K562 (cell line): ENCODE measurements at regions not wholly inside any gene's neighbourhood (a gene's known extent, or its start where the extent isn't known, plus 50 kb on each side); places are given as distances from the start of the nearest gene placed in this dataset.

Experiments
- ASH1L ChIP-seq: fragments of 450-650 bp; IDR thresholded peaks from 2 replicates; pipeline ENCODE4 v1.6.1; 2018; ENCODE audit warnings: borderline replicate concordance, mild to moderate bottlenecking, low read depth; ENCODE audit not compliant: partially characterized antibody
- BMI1 ChIP-seq: fragments of 150-350 bp; IDR thresholded peaks from 2 replicates; pipeline ENCODE4 v1.6.1; 2014; ENCODE audit warnings: low read length
- CBX1 ChIP-seq: sonication (generic); IDR thresholded peaks from 2 replicates; pipeline ENCODE4 v1.6.1; 2016; ENCODE audit warnings: antibody characterized with exemption, low read depth, mild to moderate bottlenecking
- CHD1 ChIP-seq: fragments of 200-600 bp; sonication (generic); IDR thresholded peaks from one replicate; pipeline ENCODE4 v1.6.1; 2012; ENCODE audit warnings: mild to moderate bottlenecking, moderate library complexity, low read length, inconsistent platforms
- CHD2 ChIP-seq: IDR thresholded peaks from 2 replicates; pipeline ENCODE4 v1.6.1; 2011; ENCODE audit warnings: low read depth, low read length
- CTBP1 ChIP-seq: fragments of 450-650 bp; IDR thresholded peaks from 2 replicates; pipeline ENCODE4 v1.6.1; 2016; ENCODE audit warnings: borderline replicate concordance
- ERF ChIP-seq: fragments of 450-650 bp; formaldehyde crosslinking; IDR thresholded peaks from 2 replicates; pipeline ENCODE4 v1.4.0; 2020; ENCODE audit warnings: mild to moderate bottlenecking, mixed read lengths
- GABPA ChIP-seq: fragments of 200-800 bp; sonication (Bioruptor generic); conservative IDR thresholded peaks from 2 replicates; pipeline ENCODE4 v1.6.1; 2016; ENCODE audit warnings: low read depth, missing genetic modification characterization, missing compliant biosample characterization
- HNRNPH1 ChIP-seq: fragments of 200-400 bp; formaldehyde crosslinking; optimal IDR thresholded peaks from 2 replicates; pipeline ENCODE3; 2017; ENCODE audit warnings: low read depth, mild to moderate bottlenecking, low read length, moderate library complexity
- L3MBTL2 ChIP-seq: fragments of 450-650 bp; IDR thresholded peaks from 2 replicates; pipeline ENCODE4 v1.6.1; 2016; ENCODE audit warnings: mild to moderate bottlenecking, moderate library complexity
- MAFF ChIP-seq: IDR thresholded peaks from 2 replicates; pipeline ENCODE4 v1.6.1; 2012; ENCODE audit warnings: low read length, improper control_type of control experiment
- MAZ ChIP-seq, 2 experiments: fragments of 450-650 bp in 1 of 2; sonication (generic) in 1 of 2; formaldehyde crosslinking; IDR thresholded peaks in 1 of 2; conservative IDR thresholded peaks in 1 of 2; 2 replicates each; pipeline versions ENCODE4 v1.4.0 to v1.5.0; 2020; ENCODE audit warnings: mild to moderate bottlenecking in 1 of 2, missing genetic modification reagents in 1 of 2
- POLR2G ChIP-seq: fragments of 200-400 bp; formaldehyde crosslinking; IDR thresholded peaks from 2 replicates; pipeline ENCODE4 v1.6.1; 2017; ENCODE audit warnings: low read depth, mild to moderate bottlenecking, antibody characterized with exemption, low read length, moderate library complexity
- PPARD ChIP-seq: fragments of 250-450 bp; sonication (Bioruptor Pico); IDR thresholded peaks from 2 replicates; pipeline ENCODE4 v1.8.0; 2022; ENCODE audit warnings: inconsistent platforms, mild to moderate bottlenecking, moderate library complexity
- TAF15 ChIP-seq: fragments of 200-400 bp; formaldehyde crosslinking; IDR thresholded peaks from 2 replicates; pipeline ENCODE4 v1.6.1; 2017; ENCODE audit warnings: mild to moderate bottlenecking, low read depth, low read length, moderate library complexity
- ZNF24 ChIP-seq: fragments of 450-650 bp; IDR thresholded peaks from 2 replicates; pipeline ENCODE4 v1.6.1; 2016
- ZNF444 ChIP-seq: fragments of 250-450 bp; sonication (Bioruptor Pico); IDR thresholded peaks from 2 replicates; pipeline ENCODE4 v1.4.0; 2020; ENCODE audit warnings: mild to moderate bottlenecking, moderate library complexity
- ZNF75A ChIP-seq: fragments of 450-650 bp; formaldehyde crosslinking; IDR thresholded peaks from 2 replicates; pipeline ENCODE4 v1.4.0; 2020; ENCODE audit warnings: mild to moderate bottlenecking
- TF ChIP-seq, protein P1 (sequence below), 2 experiments: fragments of 450-650 bp; conservative IDR thresholded peaks; 2 replicates each; pipeline ENCODE4 v1.6.1; 2017; ENCODE audit warnings: mild to moderate bottlenecking in 2 of 2, moderate library complexity in 2 of 2
- TF ChIP-seq, protein P2 (sequence below): sonication (generic); formaldehyde crosslinking; IDR thresholded peaks from 2 replicates; pipeline ENCODE4 v1.5.0; 2020; ENCODE audit warnings: missing genetic modification reagents
- TF ChIP-seq, protein P3 (sequence below): fragments of 450-650 bp; IDR thresholded peaks from 2 replicates; pipeline ENCODE4 v1.6.1; 2016; ENCODE audit warnings: missing biosample characterization, missing genetic modification characterization
- TF ChIP-seq, protein P4 (sequence below): fragments of 200-400 bp; formaldehyde crosslinking; IDR thresholded peaks from 2 replicates; pipeline ENCODE4 v1.6.1; 2017; ENCODE audit warnings: mild to moderate bottlenecking, low read depth, low read length, moderate library complexity

DNA sequence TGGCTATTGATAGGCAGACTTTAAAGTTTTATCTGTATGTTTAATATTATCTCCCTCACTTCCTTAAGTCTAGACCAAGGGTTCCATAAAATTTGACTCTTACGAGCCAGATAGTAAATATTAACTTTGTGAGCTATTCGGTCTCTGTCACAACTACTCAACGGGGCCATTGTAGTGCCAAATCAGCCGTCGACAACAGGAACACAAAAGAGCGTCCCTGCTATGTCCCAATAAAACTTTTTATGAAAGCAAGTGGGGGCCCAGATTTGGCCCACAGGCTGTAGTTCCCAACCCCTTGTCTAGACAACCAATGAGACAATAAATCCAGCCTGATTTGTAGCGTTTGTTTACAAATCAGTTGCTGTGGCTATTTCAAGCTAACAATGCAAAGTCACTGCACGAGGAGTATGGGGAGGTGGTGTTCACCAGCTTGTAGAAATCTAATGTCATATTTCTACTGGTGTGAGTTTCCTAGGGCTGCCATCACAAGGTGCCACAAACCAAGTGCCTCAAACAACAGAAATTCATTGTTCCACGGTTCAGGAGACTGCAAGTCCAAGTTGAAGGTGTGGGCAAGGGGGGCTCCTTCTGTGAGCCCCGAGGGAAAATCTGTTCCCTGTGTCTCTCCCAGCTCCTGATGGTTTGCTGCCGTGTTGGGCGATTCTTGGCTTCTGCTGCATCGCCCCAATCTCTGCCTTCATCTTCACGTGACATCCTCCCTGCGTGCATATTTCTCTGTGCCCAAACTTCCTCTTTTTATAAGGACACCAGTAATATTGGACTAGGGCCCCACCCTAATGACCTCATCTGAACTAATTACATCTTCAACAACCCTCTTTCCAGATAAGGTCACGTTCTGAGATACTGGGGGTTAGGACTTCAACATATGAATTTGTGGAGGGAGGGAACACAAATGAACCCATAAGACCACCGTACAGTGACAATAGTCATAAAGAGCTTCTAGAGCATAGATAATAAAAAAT, 356.0 kb upstream of the JARID2 start (continued):
- TF ChIP-seq, protein P1, sequence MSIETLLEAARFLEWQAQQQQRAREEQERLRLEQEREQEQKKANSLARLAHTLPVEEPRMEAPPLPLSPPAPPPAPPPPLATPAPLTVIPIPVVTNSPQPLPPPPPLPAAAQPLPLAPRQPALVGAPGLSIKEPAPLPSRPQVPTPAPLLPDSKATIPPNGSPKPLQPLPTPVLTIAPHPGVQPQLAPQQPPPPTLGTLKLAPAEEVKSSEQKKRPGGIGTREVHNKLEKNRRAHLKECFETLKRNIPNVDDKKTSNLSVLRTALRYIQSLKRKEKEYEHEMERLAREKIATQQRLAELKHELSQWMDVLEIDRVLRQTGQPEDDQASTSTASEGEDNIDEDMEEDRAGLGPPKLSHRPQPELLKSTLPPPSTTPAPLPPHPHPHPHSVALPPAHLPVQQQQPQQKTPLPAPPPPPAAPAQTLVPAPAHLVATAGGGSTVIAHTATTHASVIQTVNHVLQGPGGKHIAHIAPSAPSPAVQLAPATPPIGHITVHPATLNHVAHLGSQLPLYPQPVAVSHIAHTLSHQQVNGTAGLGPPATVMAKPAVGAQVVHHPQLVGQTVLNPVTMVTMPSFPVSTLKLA (conservative IDR thresholded peaks at IDR 0.05) = 0 out of 4 replicates have a peak, but pooled peaks of 1 of the 2 experiments have one; percentile 35
- TF ChIP-seq ZNF444 (CRISPR knock-in tag) (no peak), MAFF (no peak), CHD1 (no peak), GABPA (tag) (no peak; the same call in 1 of the 2 replicates), CTBP1 (peak; percentile 94), CHD2 (no peak), POLR2G (no peak), BMI1 (no peak), ZNF75A (CRISPR knock-in tag) (no peak), TAF15 (no peak), HNRNPH1 (no peak), MAZ (CRISPR knock-in tag; conservative IDR thresholded peaks at IDR 0.05 in 1 of 2, IDR thresholded peaks at IDR 0.05 in 1 of 2) (peak; percentile 36 to 37; a peak in 1 of 4 replicates), ERF (CRISPR knock-in tag) (no peak), L3MBTL2 (peak; percentile 74; the same call in 1 of the 2 replicates), PPARD (CRISPR knock-in tag) (no peak), ASH1L (no peak), ZNF24 (no peak), CBX1 (no peak)
- TF ChIP-seq, protein P2, sequence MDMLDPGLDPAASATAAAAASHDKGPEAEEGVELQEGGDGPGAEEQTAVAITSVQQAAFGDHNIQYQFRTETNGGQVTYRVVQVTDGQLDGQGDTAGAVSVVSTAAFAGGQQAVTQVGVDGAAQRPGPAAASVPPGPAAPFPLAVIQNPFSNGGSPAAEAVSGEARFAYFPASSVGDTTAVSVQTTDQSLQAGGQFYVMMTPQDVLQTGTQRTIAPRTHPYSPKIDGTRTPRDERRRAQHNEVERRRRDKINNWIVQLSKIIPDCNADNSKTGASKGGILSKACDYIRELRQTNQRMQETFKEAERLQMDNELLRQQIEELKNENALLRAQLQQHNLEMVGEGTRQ (CRISPR knock-in tag) = peak; percentile 88
- TF ChIP-seq, protein P3, sequence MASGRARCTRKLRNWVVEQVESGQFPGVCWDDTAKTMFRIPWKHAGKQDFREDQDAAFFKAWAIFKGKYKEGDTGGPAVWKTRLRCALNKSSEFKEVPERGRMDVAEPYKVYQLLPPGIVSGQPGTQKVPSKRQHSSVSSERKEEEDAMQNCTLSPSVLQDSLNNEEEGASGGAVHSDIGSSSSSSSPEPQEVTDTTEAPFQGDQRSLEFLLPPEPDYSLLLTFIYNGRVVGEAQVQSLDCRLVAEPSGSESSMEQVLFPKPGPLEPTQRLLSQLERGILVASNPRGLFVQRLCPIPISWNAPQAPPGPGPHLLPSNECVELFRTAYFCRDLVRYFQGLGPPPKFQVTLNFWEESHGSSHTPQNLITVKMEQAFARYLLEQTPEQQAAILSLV = no peak
- TF ChIP-seq, protein P4, sequence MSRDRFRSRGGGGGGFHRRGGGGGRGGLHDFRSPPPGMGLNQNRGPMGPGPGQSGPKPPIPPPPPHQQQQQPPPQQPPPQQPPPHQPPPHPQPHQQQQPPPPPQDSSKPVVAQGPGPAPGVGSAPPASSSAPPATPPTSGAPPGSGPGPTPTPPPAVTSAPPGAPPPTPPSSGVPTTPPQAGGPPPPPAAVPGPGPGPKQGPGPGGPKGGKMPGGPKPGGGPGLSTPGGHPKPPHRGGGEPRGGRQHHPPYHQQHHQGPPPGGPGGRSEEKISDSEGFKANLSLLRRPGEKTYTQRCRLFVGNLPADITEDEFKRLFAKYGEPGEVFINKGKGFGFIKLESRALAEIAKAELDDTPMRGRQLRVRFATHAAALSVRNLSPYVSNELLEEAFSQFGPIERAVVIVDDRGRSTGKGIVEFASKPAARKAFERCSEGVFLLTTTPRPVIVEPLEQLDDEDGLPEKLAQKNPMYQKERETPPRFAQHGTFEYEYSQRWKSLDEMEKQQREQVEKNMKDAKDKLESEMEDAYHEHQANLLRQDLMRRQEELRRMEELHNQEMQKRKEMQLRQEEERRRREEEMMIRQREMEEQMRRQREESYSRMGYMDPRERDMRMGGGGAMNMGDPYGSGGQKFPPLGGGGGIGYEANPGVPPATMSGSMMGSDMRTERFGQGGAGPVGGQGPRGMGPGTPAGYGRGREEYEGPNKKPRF = no peak
